GM20000 (cell line): ENCODE measurements at regions not wholly inside any gene's neighbourhood (a gene's known extent, or its start where the extent isn't known, plus 50 kb on each side); places are given as distances from the start of the nearest gene placed in this dataset.
"Not testable (repeated sequence)": the region's sequence is repeated elsewhere in the genome, so short reads cannot be mapped to it uniquely, and the experiment has no call there.

Experiments used
- DNase-seq: peaks from one replicate; pipeline ENCODE4 v3.0.0; 2012; ENCODE audit warnings: low spot score
- TF ChIP-seq, protein P1 (sequence below): IDR thresholded peaks from 2 replicates; pipeline ENCODE4 v1.5.1; 2012; ENCODE audit warnings: mild to moderate bottlenecking, control low read depth; ENCODE audit errors: extremely low read depth, missing control alignments

DNA sequence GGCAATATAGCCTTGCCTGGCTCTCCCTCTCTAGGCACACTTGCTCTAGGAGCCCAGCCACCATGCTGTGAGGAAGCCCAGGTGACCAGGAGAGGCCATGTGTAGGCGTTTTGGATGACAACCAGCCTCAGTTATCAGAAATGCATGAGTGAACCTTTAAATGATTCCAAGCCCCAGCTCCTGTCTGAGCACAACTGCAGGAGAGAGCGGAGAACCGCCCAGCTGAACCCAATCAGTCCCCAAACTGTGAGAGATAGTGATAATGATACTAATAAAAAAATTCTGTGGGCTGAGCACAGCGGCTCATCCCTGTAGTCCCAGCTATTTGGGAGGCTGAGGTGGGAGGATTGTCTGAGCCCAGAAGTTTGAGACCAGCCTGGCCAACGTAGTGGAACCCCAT, 83.8 kb upstream of the TOX2 start:
- no peak for DNase-seq
- TF ChIP-seq, protein P1, sequence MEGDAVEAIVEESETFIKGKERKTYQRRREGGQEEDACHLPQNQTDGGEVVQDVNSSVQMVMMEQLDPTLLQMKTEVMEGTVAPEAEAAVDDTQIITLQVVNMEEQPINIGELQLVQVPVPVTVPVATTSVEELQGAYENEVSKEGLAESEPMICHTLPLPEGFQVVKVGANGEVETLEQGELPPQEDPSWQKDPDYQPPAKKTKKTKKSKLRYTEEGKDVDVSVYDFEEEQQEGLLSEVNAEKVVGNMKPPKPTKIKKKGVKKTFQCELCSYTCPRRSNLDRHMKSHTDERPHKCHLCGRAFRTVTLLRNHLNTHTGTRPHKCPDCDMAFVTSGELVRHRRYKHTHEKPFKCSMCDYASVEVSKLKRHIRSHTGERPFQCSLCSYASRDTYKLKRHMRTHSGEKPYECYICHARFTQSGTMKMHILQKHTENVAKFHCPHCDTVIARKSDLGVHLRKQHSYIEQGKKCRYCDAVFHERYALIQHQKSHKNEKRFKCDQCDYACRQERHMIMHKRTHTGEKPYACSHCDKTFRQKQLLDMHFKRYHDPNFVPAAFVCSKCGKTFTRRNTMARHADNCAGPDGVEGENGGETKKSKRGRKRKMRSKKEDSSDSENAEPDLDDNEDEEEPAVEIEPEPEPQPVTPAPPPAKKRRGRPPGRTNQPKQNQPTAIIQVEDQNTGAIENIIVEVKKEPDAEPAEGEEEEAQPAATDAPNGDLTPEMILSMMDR: no peak

DNA sequence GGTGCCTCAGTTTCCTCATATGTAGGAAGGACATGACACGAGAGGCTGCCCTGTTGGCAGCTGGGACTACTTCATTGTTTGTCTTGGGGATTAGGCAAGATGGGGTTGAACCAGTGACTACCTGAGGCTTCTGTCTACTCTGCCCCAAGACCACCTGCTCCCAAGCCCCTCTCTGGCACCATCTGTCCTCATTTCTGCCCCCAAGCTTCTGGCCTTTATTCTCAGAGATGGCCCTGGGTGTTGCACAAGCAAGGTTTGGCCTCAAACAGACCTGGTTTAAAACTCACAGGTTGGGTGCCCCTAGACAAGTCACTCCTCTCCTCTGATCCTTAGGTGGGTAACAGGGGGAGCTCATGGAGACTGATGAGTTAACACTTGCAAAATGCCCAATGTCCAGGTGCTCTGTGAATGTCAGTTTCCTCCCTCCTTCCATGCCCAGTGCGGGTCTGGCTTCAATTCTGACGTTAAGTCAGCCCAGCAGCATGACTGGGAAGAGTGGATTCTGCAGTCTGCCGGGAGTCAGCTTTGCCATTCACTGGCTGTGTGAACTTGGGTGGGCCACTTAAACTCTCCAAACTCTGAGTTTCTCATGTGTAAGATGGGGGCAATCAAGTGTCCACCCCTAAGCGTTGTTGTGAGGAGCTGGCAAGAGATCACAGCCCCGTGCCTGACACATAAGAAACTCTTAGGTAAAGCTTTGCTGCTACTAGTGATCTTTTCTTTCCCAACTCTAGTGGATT, 84.5 kb upstream of the TOX2 start:
- DNase-seq: no peak
- TF ChIP-seq, protein P1: no peak

DNA sequence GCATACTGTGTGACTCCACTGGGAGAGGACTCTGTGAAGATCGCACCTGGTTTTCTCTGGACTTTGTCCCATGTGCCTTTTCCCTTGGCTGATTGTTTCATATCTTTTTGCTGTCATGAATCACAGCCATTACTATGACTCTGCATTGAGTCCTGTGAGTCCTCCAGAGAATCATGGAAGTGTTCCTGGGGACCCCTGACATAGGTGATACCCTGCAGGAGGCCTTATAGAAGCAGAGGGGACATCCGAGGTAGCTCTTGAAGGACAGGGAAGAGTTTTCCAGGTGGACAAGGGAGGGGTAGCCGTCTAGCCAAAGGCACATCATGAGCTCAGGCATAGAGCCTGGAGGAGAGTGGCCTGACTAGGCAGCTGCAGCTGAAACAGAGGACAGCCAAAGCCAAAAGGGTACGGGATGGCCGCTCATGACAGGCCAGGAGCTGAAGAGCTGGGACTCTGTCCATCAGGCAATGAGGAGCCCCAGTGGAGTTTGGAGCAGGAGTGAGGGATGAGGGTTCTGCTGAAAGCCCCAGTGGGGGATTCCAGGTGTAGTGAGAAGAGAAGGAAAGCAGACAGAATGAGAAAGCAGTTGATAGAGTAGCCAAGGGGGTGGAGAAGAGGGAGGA, 86.6 kb upstream of the TOX2 start:
- DNase-seq: no peak
- TF ChIP-seq, protein P1: no peak

DNA sequence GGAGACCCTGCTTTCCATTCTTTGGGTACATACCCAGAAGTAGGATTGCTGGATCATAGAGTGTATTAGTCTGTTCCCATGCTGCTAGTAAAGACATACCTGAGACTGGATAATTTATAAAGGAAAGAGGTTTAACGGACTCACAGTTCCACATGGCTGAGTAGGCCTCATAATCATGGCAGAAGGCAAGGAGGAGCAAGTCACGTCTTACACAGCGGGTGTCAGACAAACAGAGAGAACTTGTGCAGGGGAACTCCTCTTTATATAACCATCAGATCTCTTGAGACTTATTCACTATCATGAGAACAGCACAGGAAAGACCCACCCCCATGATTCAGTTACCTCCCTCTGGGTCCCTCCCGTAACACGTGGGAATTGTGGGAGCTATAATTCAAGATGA, 87.7 kb upstream of the TOX2 start:
- DNase-seq: not testable (repeated sequence)

DNA sequence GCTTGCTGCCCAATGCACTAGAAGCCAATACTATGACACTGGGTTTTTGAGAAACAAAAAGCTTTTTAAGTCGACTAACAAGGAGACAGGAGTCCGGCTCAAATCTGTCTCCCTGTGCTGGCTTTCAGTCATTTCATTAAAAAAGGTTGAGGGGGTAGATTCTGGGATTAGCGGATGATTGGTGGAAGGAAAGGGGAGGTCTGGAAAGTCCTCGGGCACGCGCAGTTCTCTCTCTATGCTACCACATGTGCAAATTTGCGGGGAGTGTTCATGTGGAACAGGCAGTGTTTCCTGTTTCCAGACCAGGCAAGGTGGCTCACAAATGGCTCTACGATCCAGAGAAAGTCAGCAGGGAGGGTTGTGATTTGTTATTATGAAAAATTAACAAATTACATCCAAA, 89.1 kb upstream of the TOX2 start:
- TF ChIP-seq, protein P1: no peak
- DNase-seq: peak; percentile 28

DNA sequence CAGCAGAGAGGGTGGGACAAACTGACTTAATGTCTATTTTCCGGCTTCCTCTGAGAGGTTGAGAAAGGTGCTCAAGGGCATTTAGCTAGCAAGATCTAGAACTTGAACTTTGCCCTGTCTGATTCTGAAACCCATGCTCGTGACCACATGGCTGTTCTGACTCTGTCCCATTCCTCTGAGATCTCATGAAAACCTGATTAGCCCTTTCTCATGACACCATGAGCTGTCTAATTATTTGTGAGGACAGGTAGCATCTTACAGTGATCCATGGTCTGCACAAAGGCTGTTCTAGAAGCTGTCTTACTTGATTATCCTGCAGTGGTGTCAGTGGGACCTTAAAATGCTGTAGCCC, 89.6 kb upstream of the TOX2 start:
- no peak for DNase-seq
- TF ChIP-seq, protein P1: no peak

DNA sequence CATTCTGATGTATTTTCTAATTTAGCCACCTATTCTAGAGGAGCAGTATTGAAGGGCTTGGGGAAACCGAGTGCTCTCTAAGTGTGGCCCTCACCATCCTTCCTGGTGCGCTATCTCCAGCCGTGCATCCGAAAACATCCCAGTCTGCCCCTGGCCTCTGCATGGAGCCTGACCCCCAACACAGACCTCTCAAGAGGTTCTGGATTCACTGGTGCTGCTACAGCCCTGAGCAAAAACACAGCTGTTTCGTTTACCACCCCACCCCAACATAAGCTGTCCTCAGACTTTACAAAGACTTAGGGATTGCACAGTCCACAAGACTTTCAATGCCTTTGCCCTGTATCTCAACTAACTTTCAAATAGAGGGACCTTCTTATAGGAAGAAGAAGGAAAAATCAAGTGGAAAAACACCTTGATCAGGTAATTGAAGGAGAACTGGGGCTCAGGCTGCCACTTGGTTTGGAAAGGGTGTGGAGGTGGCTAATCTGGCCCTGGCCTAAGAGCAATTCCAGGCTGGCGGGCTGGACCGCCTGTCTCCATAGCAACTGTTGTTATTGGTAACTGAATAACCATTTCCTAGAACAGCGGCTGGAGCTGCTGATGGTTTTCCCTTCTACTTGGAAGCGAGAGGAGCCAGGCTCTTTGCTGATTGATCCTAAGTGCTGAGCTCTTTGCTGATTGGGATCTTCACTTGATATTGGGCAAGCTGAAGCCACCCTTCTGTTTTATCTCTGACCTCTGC, 90.2 kb upstream of the TOX2 start:
- TF ChIP-seq, protein P1: no peak
- DNase-seq: no peak
